ENCODE measurements at regions not wholly inside any gene's neighbourhood (a gene's known extent, or its start where the extent isn't known, plus 50 kb on each side); places are given as distances from the start of the nearest gene placed in this dataset.
"Not testable (repeated sequence)": the region's sequence is repeated elsewhere in the genome, so short reads cannot be mapped to it uniquely, and the experiment has no call there.

DNA sequence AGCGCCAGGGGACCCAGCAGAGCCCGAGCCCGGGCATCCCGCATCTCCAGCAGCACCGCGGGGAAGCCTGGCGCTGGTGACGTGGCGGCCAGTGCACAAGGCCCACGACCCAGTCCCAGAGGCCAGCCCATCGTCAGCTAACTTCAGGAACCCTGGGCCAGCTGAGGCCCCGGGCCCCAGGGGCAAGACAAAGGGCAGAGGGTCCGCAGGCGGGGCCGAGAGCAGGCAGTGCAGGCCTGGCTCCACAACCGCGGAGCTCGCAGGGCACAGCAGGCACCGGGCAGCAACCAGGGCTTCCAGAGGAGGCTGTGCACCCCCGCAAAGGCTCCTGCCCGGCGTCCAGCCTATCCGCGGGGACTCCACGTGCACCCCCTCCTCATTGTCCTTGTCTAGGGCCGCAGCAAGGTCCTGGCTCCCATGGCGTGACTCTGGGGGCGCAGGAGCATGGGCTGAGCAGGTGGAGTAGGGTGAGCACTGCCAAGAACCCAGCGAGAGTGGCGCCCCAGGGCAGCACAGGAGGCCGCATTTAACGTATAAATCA is 352.5 kb downstream of the KCNJ18 start:
- POLR2A ChIA-PET (ENCODE audit: low non-redundant PET); intact Hi-C loops (cut with micrococcal nuclease; ENCODE audit: unreplicated experiment); H3K9me3 ChIP-seq (ENCODE audit: low read depth, low read length, poor library complexity, severe bottlenecking); H3K36me3 ChIP-seq (ENCODE audit: insufficient read depth, low read length, poor library complexity, severe bottlenecking); BruUV-seq (replicated peaks); H3K27me3 ChIP-seq (replicated peaks; ENCODE audit: insufficient read depth, low read depth, low read length, poor library complexity); H3K4me1 ChIP-seq (ENCODE audit: insufficient read depth, low read length, poor library complexity, severe bottlenecking); CTCF ChIA-PET; DNase-seq (ENCODE audit: low spot score); H3K27ac ChIP-seq (ENCODE audit: low read depth, low read length, poor library complexity, severe bottlenecking); H3K4me3 ChIP-seq (ENCODE audit: low read depth, low read length, poor library complexity, severe bottlenecking): not testable (repeated sequence)

DNA sequence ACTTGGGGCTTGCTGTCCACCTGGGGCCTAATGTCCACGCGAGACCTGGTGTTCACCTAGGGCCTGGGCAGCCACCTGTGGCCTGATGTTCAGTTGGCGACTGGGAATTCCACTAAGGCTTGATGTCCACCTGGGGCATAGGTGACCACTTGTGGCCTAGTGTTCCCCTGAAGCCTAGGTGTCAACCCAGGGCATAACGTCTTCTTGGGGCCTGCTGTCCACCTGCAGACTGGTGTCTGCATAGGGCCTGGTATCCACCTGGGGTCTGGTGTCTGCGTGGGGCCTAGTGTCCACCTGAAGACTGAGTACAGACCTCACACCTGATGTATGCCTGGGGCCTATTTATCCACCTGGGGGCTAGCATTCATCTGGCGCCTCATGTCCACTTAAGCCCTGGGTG is 355.2 kb downstream of the KCNJ18 start:
- H3K9me3 ChIP-seq (ENCODE audit: low read depth, low read length, poor library complexity, severe bottlenecking); H3K27me3 ChIP-seq (replicated peaks; ENCODE audit: insufficient read depth, low read depth, low read length, poor library complexity); POLR2A ChIA-PET (ENCODE audit: low non-redundant PET); H3K27ac ChIP-seq (ENCODE audit: low read depth, low read length, poor library complexity, severe bottlenecking); H3K36me3 ChIP-seq (ENCODE audit: insufficient read depth, low read length, poor library complexity, severe bottlenecking); CTCF ChIA-PET; H3K4me3 ChIP-seq (ENCODE audit: low read depth, low read length, poor library complexity, severe bottlenecking); BruUV-seq (replicated peaks); DNase-seq (ENCODE audit: low spot score); H3K4me1 ChIP-seq (ENCODE audit: insufficient read depth, low read length, poor library complexity, severe bottlenecking); intact Hi-C loops (cut with micrococcal nuclease; ENCODE audit: unreplicated experiment): not testable (repeated sequence)

DNA sequence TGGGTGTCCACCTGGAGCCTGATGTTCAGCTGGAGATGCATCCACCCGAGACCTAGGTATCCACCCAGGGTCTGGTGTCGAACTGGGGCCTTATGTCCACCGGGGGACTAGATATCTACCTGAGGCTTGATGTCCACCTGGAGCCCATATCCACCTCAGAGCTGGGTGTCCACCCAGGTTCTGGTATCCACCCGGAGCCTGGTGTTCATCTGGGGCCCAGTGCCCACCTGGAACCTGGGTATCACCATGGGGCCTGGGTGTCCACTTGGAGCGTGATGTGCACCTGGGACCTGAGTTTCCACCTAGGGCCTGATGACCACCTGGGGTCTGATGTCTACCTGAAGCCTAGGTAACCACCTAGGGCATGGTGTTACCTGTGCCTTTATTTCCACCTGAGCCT is 355.9 kb downstream of the KCNJ18 start:
- H3K4me3 ChIP-seq (ENCODE audit: low read depth, low read length, poor library complexity, severe bottlenecking); DNase-seq (ENCODE audit: low spot score); H3K36me3 ChIP-seq (ENCODE audit: insufficient read depth, low read length, poor library complexity, severe bottlenecking); BruUV-seq (replicated peaks); CTCF ChIA-PET; H3K9me3 ChIP-seq (ENCODE audit: low read depth, low read length, poor library complexity, severe bottlenecking); H3K27ac ChIP-seq (ENCODE audit: low read depth, low read length, poor library complexity, severe bottlenecking); POLR2A ChIA-PET (ENCODE audit: low non-redundant PET); H3K4me1 ChIP-seq (ENCODE audit: insufficient read depth, low read length, poor library complexity, severe bottlenecking); intact Hi-C loops (cut with micrococcal nuclease; ENCODE audit: unreplicated experiment); H3K27me3 ChIP-seq (replicated peaks; ENCODE audit: insufficient read depth, low read depth, low read length, poor library complexity): not testable (repeated sequence)

DNA sequence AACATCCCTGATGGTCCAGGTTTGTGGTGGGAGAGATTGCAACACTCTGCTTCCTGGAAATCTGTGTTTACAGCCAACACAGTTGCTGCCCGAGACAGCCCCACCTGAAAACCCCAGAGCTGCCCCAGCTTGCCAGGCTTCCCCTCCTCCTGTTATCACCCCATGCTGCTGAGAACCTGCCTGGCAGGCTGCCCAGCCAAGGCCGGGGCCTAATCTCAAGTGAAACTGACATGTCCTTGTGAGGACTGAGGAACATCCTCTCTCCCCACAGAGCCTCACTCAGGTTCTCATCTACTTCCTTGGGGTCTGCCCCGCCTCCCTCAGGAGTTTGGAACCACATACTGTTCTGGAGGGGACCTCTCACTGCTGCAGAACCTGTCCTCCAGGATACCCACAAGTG is 358.4 kb downstream of the KCNJ18 start:
- intact Hi-C loops (cut with micrococcal nuclease; ENCODE audit: unreplicated experiment); H3K27me3 ChIP-seq (replicated peaks; ENCODE audit: insufficient read depth, low read depth, low read length, poor library complexity); DNase-seq (ENCODE audit: low spot score); H3K27ac ChIP-seq (ENCODE audit: low read depth, low read length, poor library complexity, severe bottlenecking); H3K36me3 ChIP-seq (ENCODE audit: insufficient read depth, low read length, poor library complexity, severe bottlenecking); H3K4me1 ChIP-seq (ENCODE audit: insufficient read depth, low read length, poor library complexity, severe bottlenecking); H3K4me3 ChIP-seq (ENCODE audit: low read depth, low read length, poor library complexity, severe bottlenecking); BruUV-seq (replicated peaks); CTCF ChIA-PET; H3K9me3 ChIP-seq (ENCODE audit: low read depth, low read length, poor library complexity, severe bottlenecking); POLR2A ChIA-PET (ENCODE audit: low non-redundant PET): not testable (repeated sequence)

DNA sequence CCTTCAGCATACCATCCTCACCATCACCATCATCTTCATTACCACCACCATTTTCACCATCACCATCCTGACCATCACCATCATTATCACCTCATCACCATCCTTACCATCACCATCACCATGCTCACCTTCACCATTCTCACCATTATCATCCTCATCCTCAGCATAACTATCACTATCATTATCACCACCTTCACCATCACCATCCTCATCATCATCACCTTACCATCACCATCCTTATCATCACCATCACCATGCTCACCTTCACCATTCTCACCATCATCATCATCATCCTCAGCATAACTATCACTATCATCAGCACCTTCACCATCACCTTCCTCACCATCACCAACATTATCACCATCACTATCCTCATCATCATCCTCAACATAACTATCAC is 360.4 kb downstream of the KCNJ18 start:
- POLR2A ChIA-PET (ENCODE audit: low non-redundant PET); BruUV-seq (replicated peaks); H3K27ac ChIP-seq (ENCODE audit: low read depth, low read length, poor library complexity, severe bottlenecking); H3K4me1 ChIP-seq (ENCODE audit: insufficient read depth, low read length, poor library complexity, severe bottlenecking); H3K9me3 ChIP-seq (ENCODE audit: low read depth, low read length, poor library complexity, severe bottlenecking); CTCF ChIA-PET; DNase-seq (ENCODE audit: low spot score); H3K4me3 ChIP-seq (ENCODE audit: low read depth, low read length, poor library complexity, severe bottlenecking); intact Hi-C loops (cut with micrococcal nuclease; ENCODE audit: unreplicated experiment); H3K27me3 ChIP-seq (replicated peaks; ENCODE audit: insufficient read depth, low read depth, low read length, poor library complexity); H3K36me3 ChIP-seq (ENCODE audit: insufficient read depth, low read length, poor library complexity, severe bottlenecking): not testable (repeated sequence)

DNA sequence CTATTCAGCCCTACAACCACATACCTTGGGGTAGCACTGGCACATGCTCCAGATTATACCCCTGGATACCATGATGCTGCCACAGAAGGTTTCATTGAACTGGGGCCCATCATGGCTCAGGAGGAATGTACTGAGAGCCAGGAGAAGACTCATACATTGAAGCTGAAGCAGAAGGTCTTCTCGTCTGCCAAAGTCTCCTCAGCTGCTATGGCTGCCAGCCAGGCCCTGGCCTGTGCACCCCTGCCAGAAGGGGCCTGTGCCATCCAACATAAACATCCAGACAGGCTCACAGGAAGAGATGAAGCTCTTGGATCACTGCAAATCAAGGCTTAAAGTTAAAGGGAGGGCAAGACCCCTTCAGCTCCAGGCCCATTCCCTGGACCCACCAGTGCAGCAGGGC is 364.2 kb downstream of the KCNJ18 start:
- BruUV-seq (replicated peaks); H3K36me3 ChIP-seq (ENCODE audit: insufficient read depth, low read length, poor library complexity, severe bottlenecking); CTCF ChIA-PET: not testable (repeated sequence)

DNA sequence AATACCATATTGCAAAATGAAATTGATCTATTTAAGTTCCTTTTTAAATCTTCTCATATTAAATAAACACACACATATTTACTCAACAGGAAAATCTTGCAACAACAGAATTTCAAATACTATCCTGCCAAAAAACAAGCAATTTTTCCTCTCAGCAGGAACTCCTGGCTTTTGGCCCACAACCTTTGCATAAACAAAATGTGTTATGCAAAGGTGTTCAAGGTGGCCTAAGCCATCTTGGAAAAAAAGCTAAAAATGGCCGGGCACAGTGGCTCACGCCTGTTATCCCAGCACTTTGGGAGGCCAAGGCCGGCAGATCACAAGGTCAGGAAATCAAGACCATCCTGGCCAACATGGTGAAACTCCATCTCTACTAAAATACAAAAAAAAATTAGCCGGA is 383.6 kb downstream of the KCNJ18 start:
- CTCF ChIA-PET; DNase-seq (ENCODE audit: low spot score); H3K27me3 ChIP-seq (replicated peaks; ENCODE audit: insufficient read depth, low read depth, low read length, poor library complexity); POLR2A ChIA-PET (ENCODE audit: low non-redundant PET); H3K27ac ChIP-seq (ENCODE audit: low read depth, low read length, poor library complexity, severe bottlenecking); H3K4me1 ChIP-seq (ENCODE audit: insufficient read depth, low read length, poor library complexity, severe bottlenecking); intact Hi-C loops (cut with micrococcal nuclease; ENCODE audit: unreplicated experiment); H3K36me3 ChIP-seq (ENCODE audit: insufficient read depth, low read length, poor library complexity, severe bottlenecking); BruUV-seq (replicated peaks); H3K9me3 ChIP-seq (ENCODE audit: low read depth, low read length, poor library complexity, severe bottlenecking); H3K4me3 ChIP-seq (ENCODE audit: low read depth, low read length, poor library complexity, severe bottlenecking): not testable (repeated sequence)

More for the DNA sequence above, 364.2 kb downstream of the KCNJ18 start:
- H3K4me1 ChIP-seq (ENCODE audit: insufficient read depth, low read length, poor library complexity, severe bottlenecking); H3K27ac ChIP-seq (ENCODE audit: low read depth, low read length, poor library complexity, severe bottlenecking); H3K4me3 ChIP-seq (ENCODE audit: low read depth, low read length, poor library complexity, severe bottlenecking); POLR2A ChIA-PET (ENCODE audit: low non-redundant PET); DNase-seq (ENCODE audit: low spot score); intact Hi-C loops (cut with micrococcal nuclease; ENCODE audit: unreplicated experiment); H3K27me3 ChIP-seq (replicated peaks; ENCODE audit: insufficient read depth, low read depth, low read length, poor library complexity); H3K9me3 ChIP-seq (ENCODE audit: low read depth, low read length, poor library complexity, severe bottlenecking): not testable (repeated sequence)

DNA sequence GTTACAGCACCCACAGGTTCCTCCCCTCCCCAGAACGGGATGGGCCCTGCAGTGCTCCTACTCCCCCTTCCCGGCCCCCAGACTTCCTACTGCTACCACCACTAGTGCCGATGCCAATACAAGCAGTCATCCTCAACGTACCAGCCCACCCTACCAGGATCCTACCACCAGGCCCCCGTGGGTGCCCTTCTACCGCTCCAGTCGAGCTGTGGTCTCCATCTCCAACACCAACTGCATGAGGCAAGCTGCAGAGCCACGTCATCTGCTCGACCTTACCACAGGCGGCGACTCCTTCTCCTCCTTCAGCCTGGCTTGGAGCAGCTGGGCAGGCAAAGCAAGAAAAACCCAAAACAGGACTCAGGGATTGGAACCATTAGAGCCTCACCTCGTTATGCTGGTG is 396.3 kb downstream of the KCNJ18 start:
- DNase-seq (ENCODE audit: low spot score); H3K27me3 ChIP-seq (replicated peaks; ENCODE audit: insufficient read depth, low read depth, low read length, poor library complexity); H3K27ac ChIP-seq (ENCODE audit: low read depth, low read length, poor library complexity, severe bottlenecking); POLR2A ChIA-PET (ENCODE audit: low non-redundant PET); H3K9me3 ChIP-seq (ENCODE audit: low read depth, low read length, poor library complexity, severe bottlenecking); CTCF ChIA-PET; H3K36me3 ChIP-seq (ENCODE audit: insufficient read depth, low read length, poor library complexity, severe bottlenecking); H3K4me3 ChIP-seq (ENCODE audit: low read depth, low read length, poor library complexity, severe bottlenecking); intact Hi-C loops (cut with micrococcal nuclease; ENCODE audit: unreplicated experiment); H3K4me1 ChIP-seq (ENCODE audit: insufficient read depth, low read length, poor library complexity, severe bottlenecking); BruUV-seq (replicated peaks): not testable (repeated sequence)

All from A673 (cell line).